PC-9 (cell line): ENCODE measurements at regions not wholly inside any gene's neighbourhood (a gene's known extent, or its start where the extent isn't known, plus 50 kb on each side); places are given as distances from the start of the nearest gene placed in this dataset.

Experiments
- EZH2 ChIP-seq: fragments of 200-600 bp; sonication (generic); IDR thresholded peaks from 2 replicates; pipeline ENCODE4 v1.8.0; 2017; ENCODE audit warnings: antibody characterized with exemption, low read depth
- TF ChIP-seq, protein P1 (sequence below): fragments of 200-600 bp; sonication (generic); conservative IDR thresholded peaks from 2 replicates; pipeline ENCODE4 v1.6.1; 2017; ENCODE audit warnings: mixed run types, antibody characterized with exemption, mild to moderate bottlenecking, moderate library complexity

DNA sequence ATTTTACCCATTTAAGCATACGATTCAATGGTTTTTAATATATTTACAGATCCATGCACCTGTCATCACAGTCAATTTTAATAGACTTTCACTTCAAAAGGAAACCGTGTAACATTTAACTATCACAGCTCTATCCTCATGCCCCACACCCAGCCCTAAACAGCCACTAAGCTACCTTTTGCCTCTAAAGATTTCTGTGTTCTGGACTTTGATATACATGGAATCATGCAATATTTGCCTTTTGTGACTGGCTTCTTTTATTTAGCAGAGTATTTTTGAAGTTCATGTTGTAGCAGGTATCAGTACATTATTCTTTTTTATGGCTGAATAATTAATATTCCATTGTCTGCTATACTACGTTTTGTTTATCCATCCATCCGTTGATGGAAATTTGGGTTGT is 50.3 kb upstream of the STX16 start:
- TF ChIP-seq, protein P1, sequence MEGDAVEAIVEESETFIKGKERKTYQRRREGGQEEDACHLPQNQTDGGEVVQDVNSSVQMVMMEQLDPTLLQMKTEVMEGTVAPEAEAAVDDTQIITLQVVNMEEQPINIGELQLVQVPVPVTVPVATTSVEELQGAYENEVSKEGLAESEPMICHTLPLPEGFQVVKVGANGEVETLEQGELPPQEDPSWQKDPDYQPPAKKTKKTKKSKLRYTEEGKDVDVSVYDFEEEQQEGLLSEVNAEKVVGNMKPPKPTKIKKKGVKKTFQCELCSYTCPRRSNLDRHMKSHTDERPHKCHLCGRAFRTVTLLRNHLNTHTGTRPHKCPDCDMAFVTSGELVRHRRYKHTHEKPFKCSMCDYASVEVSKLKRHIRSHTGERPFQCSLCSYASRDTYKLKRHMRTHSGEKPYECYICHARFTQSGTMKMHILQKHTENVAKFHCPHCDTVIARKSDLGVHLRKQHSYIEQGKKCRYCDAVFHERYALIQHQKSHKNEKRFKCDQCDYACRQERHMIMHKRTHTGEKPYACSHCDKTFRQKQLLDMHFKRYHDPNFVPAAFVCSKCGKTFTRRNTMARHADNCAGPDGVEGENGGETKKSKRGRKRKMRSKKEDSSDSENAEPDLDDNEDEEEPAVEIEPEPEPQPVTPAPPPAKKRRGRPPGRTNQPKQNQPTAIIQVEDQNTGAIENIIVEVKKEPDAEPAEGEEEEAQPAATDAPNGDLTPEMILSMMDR: no peak
- TF ChIP-seq EZH2: no peak
